K562 (cell line): ENCODE measurements at regions not wholly inside any gene's neighbourhood (a gene's known extent, or its start where the extent isn't known, plus 50 kb on each side); places are given as distances from the start of the nearest gene placed in this dataset.

Experiments used
- ATAC-seq: fragments of 200-7000 bp; cut with Tn5 transposase; 3 replicates; pipeline ENCODE4 v1.9.1; 2020; ENCODE audit warnings: moderate library complexity
- BruUV-seq: library from RNA; stranded (reverse); fragments of 400-500 nt; replicated peaks from 2 replicates; lab custom pipeline; 2021; lab: Mats Ljungman, UMichigan
- CTCF ChIA-PET: fragments of 300-600 bp; formaldehyde crosslinking; extraction: SDS; loops from one replicate; lab custom pipeline; 2021; ENCODE audit warnings: low intra/inter-chr PET ratio; lab: Yijun Ruan, JAX
- POLR2A ChIA-PET: fragments of 300-600, 350-650 bp; sonication (Branson Sonifier 250); formaldehyde crosslinking; extraction: SDS; loops from one replicate; lab custom pipeline; 2021; ENCODE audit warnings: antibody characterized with exemption, inconsistent platforms; lab: Yijun Ruan, JAX
- DNase-seq, 4 experiments: peaks; one replicate each; pipeline versions ENCODE4 v3.0.0 to v3.0.0-alpha.2; 2011 to 2018; ENCODE audit warnings: low spot score in 3 of 4, mixed read lengths in 3 of 4; ENCODE audit errors: extremely low read depth in 1 of 4
- FAIRE-seq: peaks from 2 replicates; lab custom pipeline; 2011; peaks lifted over from hg19 to GRCh38; lab: Jason Lieb, UNC
- H2AFZ ChIP-seq: 2 replicates; pipeline ENCODE4 v1.6.0; 2011; ENCODE audit warnings: low read depth, low read length, control low read depth, inconsistent platforms
- H3K27ac ChIP-seq: fragments of 200-600 bp; 3 replicates; pipeline ENCODE4 v1.8.0; 2011; ENCODE audit warnings: low read depth, mild to moderate bottlenecking, control low read depth, inconsistent platforms, low read length, moderate library complexity, mixed read lengths; ENCODE audit errors: extremely low read depth
- H3K27me3 ChIP-seq, 2 experiments: fragments of 300-600 bp in 1 of 2; 2 replicates in 1 of 2; 3 replicates in 1 of 2; pipeline versions ENCODE4 v1.6.0 to v1.8.0; 2011; ENCODE audit warnings: inconsistent platforms in 2 of 2, low read length in 2 of 2, mild to moderate bottlenecking in 1 of 2, mixed read lengths in 1 of 2, moderate library complexity in 1 of 2; ENCODE audit not compliant: control insufficient read depth in 2 of 2, insufficient read depth in 2 of 2
- H3K36me3 ChIP-seq: fragments of 300-600 bp; 3 replicates; pipeline ENCODE4 v1.8.0; 2011; ENCODE audit warnings: mild to moderate bottlenecking, low read length, inconsistent platforms; ENCODE audit not compliant: control insufficient read depth, insufficient read depth
- H3K4me1 ChIP-seq, 2 experiments: fragments of 200-600 bp in 1 of 2; replicated peaks in 1 of 2; 2 replicates in 1 of 2; 3 replicates in 1 of 2; pipeline versions ENCODE4 v1.5.1 to v1.8.0; 2011; ENCODE audit warnings: inconsistent platforms in 2 of 2, low read length in 2 of 2, mild to moderate bottlenecking in 1 of 2, mixed read lengths in 1 of 2, moderate library complexity in 1 of 2; ENCODE audit not compliant: control insufficient read depth in 2 of 2, insufficient read depth in 2 of 2
- H3K4me2 ChIP-seq: 2 replicates; pipeline ENCODE4 v1.6.1; 2011; ENCODE audit warnings: low read length, control low read depth, inconsistent platforms, mixed read lengths; ENCODE audit not compliant: insufficient read depth
- H3K4me3 ChIP-seq: fragments of 200-600 bp; sonication (generic), shearing (Covaris generic); 2 replicates; pipeline ENCODE4 v1.5.1; 2016; ENCODE audit warnings: control low read depth, inconsistent platforms
- H3K79me2 ChIP-seq: fragments of 200-600 bp; 3 replicates; pipeline ENCODE4 v1.8.0; 2011; ENCODE audit warnings: low read length, inconsistent platforms; ENCODE audit not compliant: control insufficient read depth, insufficient read depth
- H3K9ac ChIP-seq, 2 experiments: 2 replicates each; pipeline versions ENCODE4 v1.6.0 to v1.6.1; 2011; ENCODE audit warnings: low read depth in 2 of 2, low read length in 2 of 2, control low read depth in 1 of 2, inconsistent platforms in 1 of 2, mild to moderate bottlenecking in 1 of 2, mixed read lengths in 1 of 2; ENCODE audit not compliant: insufficient read depth in 1 of 2
- H3K9me1 ChIP-seq: one replicate; pipeline ENCODE4 v1.6.0; 2011; ENCODE audit warnings: inconsistent platforms, mild to moderate bottlenecking, low read length, moderate library complexity; ENCODE audit not compliant: control insufficient read depth, insufficient read depth
- H3K9me3 ChIP-seq: replicated peaks from 2 replicates; pipeline ENCODE4 v1.5.1; 2011; ENCODE audit warnings: low read depth, low read length, inconsistent platforms; ENCODE audit not compliant: control insufficient read depth, insufficient read depth
- H4K20me1 ChIP-seq: replicated peaks from 2 replicates; pipeline ENCODE4 v1.6.1; 2011; ENCODE audit warnings: low read length, inconsistent platforms, mixed read lengths; ENCODE audit not compliant: control insufficient read depth, insufficient read depth
- CHD2 ChIP-seq: IDR thresholded peaks from 2 replicates; pipeline ENCODE4 v1.6.1; 2011; ENCODE audit warnings: low read depth, low read length
- DMBX1 ChIP-seq: fragments of 250-450 bp; sonication (Bioruptor Pico); IDR thresholded peaks from 2 replicates; pipeline ENCODE4 v1.8.0; 2022; ENCODE audit warnings: inconsistent platforms, mild to moderate bottlenecking, moderate library complexity, borderline replicate concordance
- ETS1 ChIP-seq: conservative IDR thresholded peaks from 2 replicates; pipeline ENCODE4 v1.6.1; 2011; ENCODE audit warnings: low read depth, mild to moderate bottlenecking, low read length; ENCODE audit not compliant: control insufficient read depth
- FOXJ2 ChIP-seq: fragments of 200-800 bp; sonication (Bioruptor generic); IDR thresholded peaks from 2 replicates; pipeline ENCODE4 v1.6.1; 2016; ENCODE audit warnings: missing genetic modification characterization, missing compliant biosample characterization
- HDAC3 ChIP-seq: fragments of 450-650 bp; IDR thresholded peaks from 2 replicates; pipeline ENCODE4 v1.6.1; 2018; ENCODE audit warnings: borderline replicate concordance, mild to moderate bottlenecking, moderate library complexity; ENCODE audit not compliant: partially characterized antibody
- IRF2 ChIP-seq: sonication (generic); formaldehyde crosslinking; IDR thresholded peaks from 2 replicates; pipeline ENCODE4 v1.8.1; 2022; ENCODE audit warnings: mild to moderate bottlenecking, missing genetic modification reagents
- MECOM ChIP-seq: fragments of 250-450 bp; sonication (Bioruptor Pico); IDR thresholded peaks from 2 replicates; pipeline ENCODE4 v1.8.0; 2022; ENCODE audit warnings: inconsistent platforms
- MTA1 ChIP-seq: fragments of 450-650 bp; IDR thresholded peaks from 2 replicates; pipeline ENCODE4 v1.6.1; 2017; ENCODE audit warnings: borderline replicate concordance
- MTA2 ChIP-seq: fragments of 450-650 bp; IDR thresholded peaks from 2 replicates; pipeline ENCODE4 v1.6.1; 2016; ENCODE audit warnings: low read depth
- PHF20 ChIP-seq: fragments of 450-650 bp; IDR thresholded peaks from 2 replicates; pipeline ENCODE4 v1.6.1; 2018; ENCODE audit not compliant: partially characterized antibody
- THRAP3 ChIP-seq: fragments of 450-650 bp; IDR thresholded peaks from 2 replicates; pipeline ENCODE4 v1.6.1; 2016; ENCODE audit warnings: mild to moderate bottlenecking, inconsistent platforms, borderline replicate concordance
- ZBED1 ChIP-seq: IDR thresholded peaks from 2 replicates; pipeline ENCODE4 v1.6.1; 2014
- ZNF696 ChIP-seq: fragments of 250-450 bp; sonication (Bioruptor Pico); conservative IDR thresholded peaks from 2 replicates; pipeline ENCODE4 v1.4.0; 2020; ENCODE audit warnings: mild to moderate bottlenecking, moderate library complexity
- WGBS: fragments of 100-300 bp; shearing (Covaris generic); methylation state at CpG from one replicate; pipeline ENCODE4 v1.1.6; 2016; ENCODE audit warnings: low coverage, mixed read lengths; ENCODE audit not compliant: insufficient coverage; ENCODE audit errors: missing lambda C conversion rate; 5-methylcytosine and 5-hydroxymethylcytosine counted together
- in situ Hi-C: fragments of 300-500 bp; cut with MboI; formaldehyde crosslinking; loops from 4 replicates; pipeline ENCODE4 v1.15.0; 2018; ENCODE audit warnings: inconsistent platforms, mixed read lengths
- intact Hi-C: fragments of 100-400 bp; cut with micrococcal nuclease; formaldehyde crosslinking; loops from 2 replicates; pipeline ENCODE4 v1.14.2; 2022

- Histone ChIP-seq H3K4me2 (no peak overlapping the region), H4K20me1 (0 out of 2 replicates have a peak, but pooled peaks cover 3% of the 10 kb centered on the region), H3K9me1 (no peaks in the 10 kb centered on the region), H3K36me3 (no peaks in the 10 kb centered on the region), H3K27me3 (peaks cover 55 to 89% of the 10 kb centered on the region in 2 experiments), H3K27ac (no peak overlapping the region), H2AFZ (no peak overlapping the region), H3K79me2 (no peaks in the 10 kb centered on the region), H3K9me3 (no peaks in the 10 kb centered on the region), H3K4me1 (peaks cover 0 to 4% of the 10 kb centered on the region in 2 experiments; a peak in 2 of 5 replicates), H3K4me3 (no peak overlapping the region), H3K9ac (no peak overlapping the region)
- 2% methylated on average over 6 of the region's 6 CpGs for WGBS
- no peak for FAIRE-seq
- no peak for DNase-seq
- CTCF ChIA-PET = no interaction called here
- POLR2A ChIA-PET = interaction anchor here (1.8 kb wide), 1 partner anchor 10 kb away, joined by 6 read pairs; no protein-coding TSS in a partner anchor
- BruUV-seq = no TSS peak
- in situ Hi-C loops (no loop called here), intact Hi-C loops (no loop called here)
- TF ChIP-seq MTA2 (no peak), MECOM (CRISPR knock-in tag) (no peak), MTA1 (no peak), IRF2 (no peak), ETS1 (no peak), ZNF696 (CRISPR knock-in tag) (no peak), THRAP3 (no peak), CHD2 (no peak), FOXJ2 (tag) (no peak), PHF20 (no peak), HDAC3 (no peak), DMBX1 (CRISPR knock-in tag) (no peak), ZBED1 (no peak)
- ATAC-seq = no peak
Measured at GRCh38 chr10:78982726-78983125, 86.0 kb upstream of the ZMIZ1 start.
